ENCODE measurements at regions not wholly inside any gene's neighbourhood (a gene's known extent, or its start where the extent isn't known, plus 50 kb on each side); places are given as distances from the start of the nearest gene placed in this dataset.

GRCh38 chr15:34700891-34701427 is 53.8 kb downstream of the GJD2 start:
- POLR2A ChIA-PET = no interaction called here
- FAIRE-seq = peak; percentile 77

More at GRCh38 chr15:34700891-34701427, 53.8 kb downstream of the GJD2 start:
- TF ChIP-seq MAFK (IDR thresholded peaks at IDR 0.05; ENCODE audit: partially characterized antibody) (no peak), RFX5 (IDR thresholded peaks at IDR 0.05) (no peak), BCL3 (IDR thresholded peaks at IDR 0.05) (no peak), NFE2L2 (conservative IDR thresholded peaks at IDR 0.05; ENCODE audit: low read length) (no peak), HOXA7 (CRISPR knock-in tag; IDR thresholded peaks at IDR 0.05) (no peak), HOXB13 (CRISPR knock-in tag; IDR thresholded peaks at IDR 0.05; ENCODE audit: low read depth) (no peak), ELK1 (IDR thresholded peaks at IDR 0.05; ENCODE audit: low read depth, low read length) (no peak), REST (IDR thresholded peaks at IDR 0.05) (no peak), KDM5A (IDR thresholded peaks at IDR 0.05) (no peak), HES2 (IDR thresholded peaks at IDR 0.05) (no peak), ZFP36 (IDR thresholded peaks at IDR 0.05; ENCODE audit: borderline replicate concordance, partially characterized antibody) (no peak), ATOH8 (CRISPR knock-in tag; IDR thresholded peaks at IDR 0.05; ENCODE audit: low read depth) (no peak), RAD21 (conservative IDR thresholded peaks at IDR 0.05 in 1 of 2, IDR thresholded peaks at IDR 0.05 in 1 of 2) (no peak), ZSCAN20 (CRISPR knock-in tag; IDR thresholded peaks at IDR 0.05) (no peak)
- Histone ChIP-seq H3K9me3 (no peaks in the 10 kb centered on the region), H3K27ac (no peak overlapping the region), H3K4me1 (no peaks in the 10 kb centered on the region), H3K4me2 (no peak overlapping the region), H3K4me3 (no peak overlapping the region)
- 36% methylated on average over 4 of the region's 4 CpGs for WGBS (ENCODE audit: missing lambda C conversion rate)
- CTCF ChIA-PET = interaction anchor here (0.6 to 1.4 kb wide), 6 partner anchors 8 to 220 kb away, joined by 3 to 4 read pairs (median 3); no protein-coding TSS in a partner anchor
- DNase-seq (ENCODE audit: low read depth in 1 of 2, low spot score in 1 of 2) (no peak), ATAC-seq (no peak)

Data from A549 (cell line).